T-helper 2 cell treated with Interferon-gamma antibody and Interleukin-4, amounts not matched to agents 5 μg/mL and 100 μg/mL, for 36 hours (primary cell): ENCODE measurements at regions not wholly inside any gene's neighbourhood (a gene's known extent, or its start where the extent isn't known, plus 50 kb on each side); places are given as distances from the start of the nearest gene placed in this dataset.
"Not testable (repeated sequence)": the region's sequence is repeated elsewhere in the genome, so short reads cannot be mapped to it uniquely, and the experiment has no call there.

ENCODE experiments used
- DNase-seq: peaks from one replicate; pipeline ENCODE4 v3.0.0; 2021; ENCODE audit warnings: low spot score
- H3K27ac Mint-ChIP-seq: one replicate; pipeline ENCODE4 v1.8.0; 2021; ENCODE audit warnings: mild to moderate bottlenecking, mixed read lengths
- H3K27me3 Mint-ChIP-seq: one replicate; pipeline ENCODE4 v1.8.0; 2021; ENCODE audit warnings: low read depth, mixed read lengths
- H3K36me3 Mint-ChIP-seq: one replicate; pipeline ENCODE4 v1.8.0; 2021; ENCODE audit warnings: low read depth, mixed read lengths
- H3K4me1 Mint-ChIP-seq: one replicate; pipeline ENCODE4 v1.8.0; 2021; ENCODE audit warnings: low read depth, mixed read lengths
- H3K4me3 Mint-ChIP-seq: one replicate; pipeline ENCODE4 v1.8.0; 2022; ENCODE audit warnings: mild to moderate bottlenecking, moderate library complexity, mixed read lengths
- H3K9me3 Mint-ChIP-seq: one replicate; pipeline ENCODE4 v1.8.0; 2021; ENCODE audit warnings: mixed read lengths

DNA sequence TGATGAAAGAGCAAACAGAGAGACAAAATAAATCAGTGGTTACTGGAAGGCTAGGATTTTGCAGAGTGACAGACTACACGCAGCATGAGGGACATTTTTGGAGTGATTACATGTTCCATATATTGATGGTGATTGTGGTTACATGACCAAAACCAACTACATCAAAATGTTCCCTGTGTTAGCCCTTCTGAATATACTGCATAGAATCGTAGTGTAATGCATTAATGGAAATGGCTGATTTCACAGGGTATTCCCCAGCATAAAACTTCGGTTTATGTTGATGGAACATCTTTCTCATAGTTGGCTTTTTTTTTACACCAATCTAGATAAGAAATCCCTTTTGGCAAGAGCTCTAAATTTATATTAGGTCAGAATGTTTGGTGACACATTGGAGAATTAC lies 191.3 kb upstream of the CMC1 start:
- H3K9me3 Mint-ChIP-seq: no peaks in the 10 kb centered on the region
- peaks cover 6% of the 10 kb centered on the region for H3K27me3 Mint-ChIP-seq
- H3K4me1 Mint-ChIP-seq: peaks cover 5% of the 10 kb centered on the region
- H3K4me3 Mint-ChIP-seq: no peak overlapping the region
- DNase-seq: no peak
- no peak overlapping the region for H3K27ac Mint-ChIP-seq
- H3K36me3 Mint-ChIP-seq: no peaks in the 10 kb centered on the region

DNA sequence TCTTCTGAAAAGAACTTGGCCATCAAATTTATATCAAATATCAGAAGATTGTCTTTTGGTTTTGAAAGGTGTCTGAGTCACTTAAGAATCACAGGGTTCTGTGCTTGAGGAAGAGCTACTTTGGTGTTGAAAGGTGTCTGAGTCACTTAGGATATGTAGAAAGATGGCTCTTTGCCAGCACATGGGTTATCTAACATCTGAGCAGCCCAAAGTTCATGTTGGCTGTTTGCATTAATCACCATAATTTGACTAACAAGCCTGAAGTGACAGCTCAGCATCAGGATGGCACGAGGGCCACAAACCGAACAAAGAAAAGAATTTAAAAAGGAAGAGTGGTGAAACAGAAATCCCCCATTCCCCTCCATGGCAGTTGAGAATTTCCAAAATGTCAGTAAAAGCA lies 190.5 kb upstream of the CMC1 start:
- Mint-ChIP-seq H3K4me3 (no peak overlapping the region), H3K9me3 (no peaks in the 10 kb centered on the region), H3K4me1 (peaks cover 5% of the 10 kb centered on the region), H3K27me3 (peaks cover 6% of the 10 kb centered on the region), H3K27ac (no peak overlapping the region), H3K36me3 (no peaks in the 10 kb centered on the region)
- peak; percentile 63 for DNase-seq

DNA sequence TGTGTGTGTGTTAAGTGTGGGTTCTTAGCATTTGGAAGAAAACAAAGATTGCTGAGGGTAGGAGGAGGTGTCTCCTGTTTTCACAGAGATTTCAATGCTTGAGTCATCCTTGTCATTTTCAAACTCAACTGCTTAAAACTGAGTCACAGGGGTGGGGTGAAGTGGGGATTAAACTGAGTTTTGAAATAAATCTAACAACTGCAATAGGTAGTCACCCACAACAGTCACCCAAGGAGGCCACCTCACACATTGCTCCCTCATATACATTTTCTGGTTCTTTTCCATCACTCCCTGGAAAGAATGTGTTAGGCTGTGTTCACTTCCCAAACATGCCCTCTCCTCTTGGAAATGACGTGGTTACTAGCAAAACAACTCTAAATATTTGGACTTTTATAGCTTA lies 187.7 kb upstream of the CMC1 start:
- Mint-ChIP-seq H3K27ac (no peak overlapping the region), H3K4me3 (no peak overlapping the region), H3K36me3 (no peaks in the 10 kb centered on the region), H3K4me1 (peaks cover 5% of the 10 kb centered on the region), H3K27me3 (no peaks in the 10 kb centered on the region), H3K9me3 (no peaks in the 10 kb centered on the region)
- DNase-seq: peak; percentile 53

DNA sequence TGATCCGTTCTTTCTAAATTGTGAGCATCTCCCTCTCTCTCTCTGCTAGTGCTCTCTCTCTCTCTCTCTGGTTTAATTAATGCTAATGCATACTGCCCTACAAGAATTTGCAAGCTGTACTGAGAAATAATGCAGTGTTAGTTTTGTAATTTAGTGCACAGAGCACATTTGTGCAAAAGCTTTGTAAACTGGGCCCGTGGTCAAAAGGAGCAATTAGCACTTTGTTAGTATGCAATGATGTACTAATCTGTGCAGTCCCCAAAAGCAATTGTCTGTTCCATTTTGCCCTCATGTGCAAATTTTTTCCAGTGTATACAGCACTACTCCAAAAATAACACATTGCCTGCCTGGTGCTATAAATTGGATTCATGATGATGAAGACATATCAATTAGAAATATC lies 184.6 kb upstream of the CMC1 start:
- Mint-ChIP-seq H3K9me3 (no peaks in the 10 kb centered on the region), H3K4me1 (no peaks in the 10 kb centered on the region), H3K27me3 (peaks cover 3% of the 10 kb centered on the region), H3K36me3 (no peaks in the 10 kb centered on the region), H3K27ac (no peak overlapping the region), H3K4me3 (no peak overlapping the region)
- no peak for DNase-seq

DNA sequence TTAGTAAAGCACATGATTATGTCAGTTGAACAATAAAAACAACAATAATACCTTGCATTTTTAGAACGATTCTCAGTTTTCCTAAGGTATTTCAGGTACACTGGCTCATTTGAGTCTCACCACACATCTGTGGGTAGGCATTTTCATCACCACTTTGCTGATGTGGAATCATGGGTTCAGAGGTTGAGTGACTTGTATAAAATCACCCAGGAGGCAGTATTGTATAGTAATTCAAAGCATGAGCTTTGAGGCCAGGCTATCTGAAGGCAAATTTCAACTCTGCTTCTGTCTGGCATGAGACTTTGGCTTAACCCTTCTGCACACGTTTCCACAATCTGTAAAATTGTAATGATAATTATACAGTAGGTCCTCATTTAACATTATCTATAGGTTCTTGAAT lies 183.9 kb upstream of the CMC1 start:
- Mint-ChIP-seq H3K9me3 (no peaks in the 10 kb centered on the region), H3K4me1 (no peaks in the 10 kb centered on the region), H3K27me3 (peaks cover 3% of the 10 kb centered on the region), H3K27ac (no peak overlapping the region), H3K36me3 (no peaks in the 10 kb centered on the region), H3K4me3 (no peak overlapping the region)
- no peak for DNase-seq

DNA sequence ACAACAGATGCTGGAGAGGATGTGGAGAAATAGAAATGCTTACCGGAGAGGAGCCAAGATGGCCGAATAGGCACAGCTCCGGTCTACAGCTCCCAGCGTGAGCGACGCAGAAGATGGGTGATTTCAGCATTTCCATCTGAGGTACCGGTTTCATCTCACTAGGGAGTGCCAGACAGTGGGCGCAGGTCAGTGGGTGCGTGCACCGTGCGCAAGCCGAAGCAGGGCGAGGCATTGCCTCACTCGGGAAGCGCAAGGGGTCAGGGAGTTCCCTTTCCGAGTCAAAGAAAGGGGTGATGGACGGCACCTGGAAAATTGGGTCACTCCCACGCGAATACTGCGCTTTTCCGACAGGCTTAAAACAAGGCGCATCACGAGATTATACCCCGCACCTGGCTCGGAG lies 182.2 kb upstream of the CMC1 start:
- H3K36me3 Mint-ChIP-seq, H3K9me3 Mint-ChIP-seq, H3K27ac Mint-ChIP-seq, DNase-seq, H3K4me1 Mint-ChIP-seq, H3K4me3 Mint-ChIP-seq, H3K27me3 Mint-ChIP-seq: not testable (repeated sequence)

DNA sequence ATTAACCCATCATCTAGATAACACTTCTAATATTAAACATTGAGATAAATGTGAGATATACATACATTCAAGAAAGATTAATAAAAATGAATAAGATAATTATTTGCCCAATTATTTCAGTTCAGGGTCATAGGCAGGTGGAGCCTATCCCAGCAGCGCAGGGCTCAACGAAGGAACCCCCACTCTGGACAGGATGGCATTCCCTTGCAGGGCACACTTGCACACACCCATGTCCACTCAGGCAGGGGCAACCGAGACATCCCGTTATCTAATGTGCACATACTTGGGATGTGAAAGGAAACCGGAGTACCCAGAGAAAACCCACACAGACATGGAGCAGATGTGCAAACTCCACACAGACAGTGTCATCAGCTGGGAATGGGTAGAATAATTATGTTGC lies 175.4 kb upstream of the CMC1 start:
- no peak for DNase-seq
- Mint-ChIP-seq H3K27ac (no peak overlapping the region), H3K36me3 (no peaks in the 10 kb centered on the region), H3K4me1 (no peaks in the 10 kb centered on the region), H3K27me3 (no peaks in the 10 kb centered on the region), H3K9me3 (peaks cover 10% of the 10 kb centered on the region), H3K4me3 (no peak overlapping the region)

DNA sequence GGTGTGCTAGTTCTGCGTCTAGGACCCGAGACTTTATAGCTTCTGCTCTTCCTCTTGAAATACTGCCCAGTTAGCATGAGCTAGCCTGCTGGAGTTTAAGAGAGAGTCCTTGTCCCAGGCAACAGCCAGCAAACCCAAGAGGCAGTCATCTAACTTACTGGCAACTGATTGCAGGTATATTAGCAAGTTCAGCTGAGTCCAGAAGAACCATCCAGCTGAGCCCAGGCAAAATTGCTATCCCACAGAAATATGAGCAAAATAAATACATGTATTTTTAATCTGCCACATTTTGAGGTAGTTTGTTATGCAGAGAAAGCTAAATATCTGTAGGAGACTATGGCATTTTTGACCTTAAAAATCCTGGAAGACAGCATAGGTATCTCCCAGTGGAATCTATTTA lies 174.4 kb upstream of the CMC1 start:
- no peak overlapping the region for H3K27ac Mint-ChIP-seq
- H3K36me3 Mint-ChIP-seq: no peaks in the 10 kb centered on the region
- H3K27me3 Mint-ChIP-seq: no peaks in the 10 kb centered on the region
- DNase-seq: no peak
- peaks cover 10% of the 10 kb centered on the region for H3K9me3 Mint-ChIP-seq
- H3K4me3 Mint-ChIP-seq: no peak overlapping the region
- H3K4me1 Mint-ChIP-seq: no peaks in the 10 kb centered on the region

DNA sequence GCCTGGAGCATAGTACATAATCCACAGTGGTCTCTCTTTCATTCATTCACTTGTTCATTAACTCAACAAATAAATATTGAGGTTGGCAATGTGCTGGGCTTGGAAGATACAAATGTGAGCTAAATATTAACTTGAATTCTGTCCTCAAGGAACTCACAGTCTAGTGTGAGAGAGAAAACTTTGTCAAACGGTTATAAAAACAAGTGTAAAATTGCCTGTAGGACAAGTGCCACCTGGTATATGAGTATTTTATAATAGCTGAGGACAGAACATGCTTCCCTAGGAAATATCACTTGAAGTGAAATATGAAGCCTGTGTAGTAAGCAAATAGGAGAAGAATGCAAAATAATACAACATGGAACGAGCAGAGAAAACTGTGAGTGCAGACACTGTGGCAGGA lies 173.1 kb upstream of the CMC1 start:
- Mint-ChIP-seq H3K4me3 (no peak overlapping the region), H3K36me3 (no peaks in the 10 kb centered on the region), H3K27ac (no peak overlapping the region), H3K9me3 (peaks cover 10% of the 10 kb centered on the region), H3K27me3 (peaks cover 2% of the 10 kb centered on the region), H3K4me1 (no peaks in the 10 kb centered on the region)
- DNase-seq: no peak

DNA sequence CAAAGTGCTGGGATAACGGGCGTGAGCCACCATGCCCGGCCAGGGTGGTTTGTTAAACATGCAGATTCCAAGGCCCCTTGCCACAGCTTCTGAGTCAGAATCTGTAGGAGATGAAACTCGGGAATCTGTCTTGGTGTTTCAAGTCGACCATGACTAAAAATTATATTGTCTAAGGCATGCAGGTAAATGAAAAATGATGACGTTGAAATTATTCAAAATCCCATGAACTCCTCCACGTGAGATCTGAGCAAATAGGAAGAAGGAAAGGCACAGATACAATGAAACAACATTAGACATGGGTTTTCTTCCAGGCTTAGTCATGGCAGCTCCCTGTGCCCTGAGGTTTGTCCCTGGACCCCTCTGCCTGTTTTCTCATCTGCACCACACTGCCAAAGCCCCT lies 172.0 kb upstream of the CMC1 start:
- H3K4me1 Mint-ChIP-seq: no peaks in the 10 kb centered on the region
- no peak for DNase-seq
- no peak overlapping the region for H3K4me3 Mint-ChIP-seq
- peaks cover 10% of the 10 kb centered on the region for H3K9me3 Mint-ChIP-seq
- peaks cover 5% of the 10 kb centered on the region for H3K27me3 Mint-ChIP-seq
- H3K36me3 Mint-ChIP-seq: no peaks in the 10 kb centered on the region
- H3K27ac Mint-ChIP-seq: no peak overlapping the region

DNA sequence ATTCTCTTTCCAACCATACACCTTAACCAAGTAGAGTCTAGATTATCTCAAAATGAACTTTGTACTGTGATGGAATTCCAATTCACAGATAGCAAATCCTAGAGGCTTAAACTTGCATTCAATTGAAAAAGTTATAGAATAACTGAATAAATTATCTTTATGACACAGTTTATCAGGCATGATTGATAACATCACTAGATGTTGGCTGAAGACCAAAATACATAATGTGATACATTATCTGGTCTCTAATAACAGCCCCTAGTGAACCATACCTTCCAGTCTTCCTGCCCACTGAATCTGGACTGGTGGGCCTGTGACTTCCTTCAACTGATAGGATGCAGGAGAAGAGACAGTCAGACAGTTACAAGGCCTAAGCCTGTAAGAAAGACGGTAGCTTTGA lies 165.2 kb upstream of the CMC1 start:
- DNase-seq: no peak
- H3K4me1 Mint-ChIP-seq: no peaks in the 10 kb centered on the region

DNA sequence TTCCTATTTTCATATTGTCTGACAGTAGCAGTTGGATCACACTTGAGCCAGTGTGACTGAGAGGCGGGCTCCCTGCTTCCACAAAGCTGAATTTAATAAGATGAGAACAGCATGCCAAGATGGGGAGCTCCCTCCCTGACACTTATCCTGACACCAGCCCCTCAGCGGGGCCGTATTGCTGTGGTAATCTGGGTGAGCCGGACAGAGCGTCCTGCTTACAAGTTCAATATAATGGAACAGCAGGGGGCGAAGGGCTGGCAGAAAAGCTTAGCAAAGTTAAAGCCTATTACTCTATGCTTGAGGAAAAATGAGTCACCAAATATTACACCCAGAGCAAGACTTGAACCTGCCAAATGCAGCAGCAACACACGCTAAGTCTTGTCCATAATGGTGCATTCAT lies 163.8 kb upstream of the CMC1 start:
- DNase-seq: no peak
- Mint-ChIP-seq H3K36me3 (no peaks in the 10 kb centered on the region), H3K4me3 (no peak overlapping the region), H3K4me1 (no peaks in the 10 kb centered on the region), H3K27me3 (peaks cover 5% of the 10 kb centered on the region), H3K9me3 (no peaks in the 10 kb centered on the region), H3K27ac (no peak overlapping the region)

More for the DNA sequence above, 165.2 kb upstream of the CMC1 start:
- no peak overlapping the region for H3K4me3 Mint-ChIP-seq
- H3K9me3 Mint-ChIP-seq: no peaks in the 10 kb centered on the region
- no peak overlapping the region for H3K27ac Mint-ChIP-seq
- no peaks in the 10 kb centered on the region for H3K36me3 Mint-ChIP-seq
- peaks cover 5% of the 10 kb centered on the region for H3K27me3 Mint-ChIP-seq

DNA sequence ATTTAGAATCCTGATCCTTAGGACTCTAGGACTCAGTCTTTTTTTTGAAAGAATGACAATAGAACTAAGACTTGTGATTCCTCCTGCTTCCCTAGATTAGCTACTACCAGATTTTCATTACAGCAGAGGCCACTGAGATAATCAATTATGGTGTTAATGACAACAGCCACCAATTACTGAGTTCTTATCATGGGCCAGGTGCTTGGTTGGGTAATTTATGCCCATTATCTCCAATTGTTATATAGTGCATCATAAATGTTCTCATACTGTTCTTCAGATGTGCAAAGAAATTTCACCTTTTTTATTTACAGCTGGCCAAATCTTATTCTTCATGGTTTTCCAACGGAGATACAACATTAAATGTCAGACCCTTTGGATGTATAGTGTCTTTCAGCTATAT lies 162.9 kb upstream of the CMC1 start:
- H3K27me3 Mint-ChIP-seq: peaks cover 3% of the 10 kb centered on the region
- H3K36me3 Mint-ChIP-seq: no peaks in the 10 kb centered on the region
- H3K9me3 Mint-ChIP-seq: no peaks in the 10 kb centered on the region
- DNase-seq: no peak
- H3K4me3 Mint-ChIP-seq: no peak overlapping the region
- no peaks in the 10 kb centered on the region for H3K4me1 Mint-ChIP-seq
- H3K27ac Mint-ChIP-seq: no peak overlapping the region

DNA sequence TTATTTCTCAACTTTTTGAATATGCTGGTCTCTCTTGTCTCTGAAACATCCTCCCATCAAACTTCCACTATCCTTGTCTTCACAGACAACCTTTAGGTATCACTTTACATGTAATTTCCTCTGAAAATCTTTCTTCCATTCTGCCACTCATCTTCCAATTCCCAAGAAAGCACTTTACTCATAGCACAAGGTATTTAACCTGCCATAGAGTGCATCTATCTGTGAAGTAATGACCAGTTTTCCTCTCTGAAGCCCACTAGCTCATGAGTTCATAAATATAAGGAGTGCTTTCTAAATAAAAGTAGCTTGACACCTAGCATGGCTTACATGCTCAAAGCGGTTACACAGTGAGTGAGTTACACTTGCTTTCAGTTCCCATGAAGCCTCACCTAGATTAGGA lies 160.7 kb upstream of the CMC1 start:
- peaks cover 2% of the 10 kb centered on the region for H3K27me3 Mint-ChIP-seq
- no peak overlapping the region for H3K27ac Mint-ChIP-seq
- no peaks in the 10 kb centered on the region for H3K9me3 Mint-ChIP-seq
- H3K36me3 Mint-ChIP-seq: no peaks in the 10 kb centered on the region
- no peak for DNase-seq
- H3K4me1 Mint-ChIP-seq: no peaks in the 10 kb centered on the region
- H3K4me3 Mint-ChIP-seq: no peak overlapping the region

DNA sequence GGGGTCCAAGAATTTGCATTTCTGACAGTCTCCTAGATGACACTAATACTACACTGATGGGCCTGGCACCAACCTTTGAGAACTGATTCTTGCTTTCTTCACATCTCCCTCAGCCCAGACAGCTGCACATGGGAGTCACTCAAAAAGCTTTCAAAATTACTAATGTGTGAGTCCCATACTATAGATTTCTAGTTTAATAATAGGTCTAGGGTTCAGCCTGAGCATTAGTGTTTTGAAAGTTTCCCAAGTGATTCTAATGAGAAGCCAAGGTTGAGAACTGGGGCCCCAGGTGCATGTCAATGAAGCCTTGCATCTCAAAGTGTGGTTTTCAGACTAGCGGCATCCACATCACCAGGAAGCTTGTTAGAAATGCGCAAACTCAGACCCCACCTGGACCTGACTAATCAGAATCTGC lies 159.9 kb upstream of the CMC1 start:
- no peaks in the 10 kb centered on the region for H3K4me1 Mint-ChIP-seq
- peaks cover 2% of the 10 kb centered on the region for H3K27me3 Mint-ChIP-seq
- no peak overlapping the region for H3K27ac Mint-ChIP-seq
- no peaks in the 10 kb centered on the region for H3K9me3 Mint-ChIP-seq
- no peak for DNase-seq
- H3K36me3 Mint-ChIP-seq: no peaks in the 10 kb centered on the region
- no peak overlapping the region for H3K4me3 Mint-ChIP-seq

DNA sequence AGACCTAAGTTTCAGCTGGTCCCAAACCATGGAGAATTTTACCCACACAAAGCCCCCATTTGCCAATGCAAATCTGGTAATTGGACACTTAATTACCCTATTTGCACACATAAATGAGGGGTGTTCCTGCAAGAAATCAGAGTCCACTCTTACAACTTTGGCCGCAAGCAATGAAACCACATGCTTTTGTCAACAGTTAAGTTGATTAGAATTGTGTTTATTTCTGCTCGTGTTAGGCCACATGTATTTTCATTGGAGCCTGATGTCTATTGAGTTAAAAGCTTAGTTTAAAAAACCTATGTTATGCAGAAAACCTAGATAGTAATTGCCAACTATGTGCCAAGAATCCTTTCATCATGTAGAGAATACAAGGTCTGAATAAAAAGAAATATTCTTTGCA lies 153.8 kb upstream of the CMC1 start:
- H3K36me3 Mint-ChIP-seq: no peaks in the 10 kb centered on the region
- no peaks in the 10 kb centered on the region for H3K4me1 Mint-ChIP-seq
- peaks cover 2% of the 10 kb centered on the region for H3K27me3 Mint-ChIP-seq
- DNase-seq: no peak
- H3K9me3 Mint-ChIP-seq: peaks cover under 1% of the 10 kb centered on the region
- H3K4me3 Mint-ChIP-seq: no peak overlapping the region
- H3K27ac Mint-ChIP-seq: no peak overlapping the region
